ENCODE measurements at regions not wholly inside any gene's neighbourhood (a gene's known extent, or its start where the extent isn't known, plus 50 kb on each side); places are given as distances from the start of the nearest gene placed in this dataset.

- H3K36me3 ChIP-seq (ENCODE audit: control insufficient read depth in 4 of 4, insufficient read depth in 3 of 4, low read depth in 1 of 4, low read length in 3 of 4), result no peaks in the 10 kb centered on the region
- DNase-seq (ENCODE audit: low spot score), result no peak
- WGBS, result 72% methylated on average over 2 of the region's 2 CpGs
- TF ChIP-seq HNF4A (conservative IDR thresholded peaks at IDR 0.05), result no peak
- TF ChIP-seq REST (IDR thresholded peaks at IDR 0.05), result no peak
- TF ChIP-seq, protein P1, sequence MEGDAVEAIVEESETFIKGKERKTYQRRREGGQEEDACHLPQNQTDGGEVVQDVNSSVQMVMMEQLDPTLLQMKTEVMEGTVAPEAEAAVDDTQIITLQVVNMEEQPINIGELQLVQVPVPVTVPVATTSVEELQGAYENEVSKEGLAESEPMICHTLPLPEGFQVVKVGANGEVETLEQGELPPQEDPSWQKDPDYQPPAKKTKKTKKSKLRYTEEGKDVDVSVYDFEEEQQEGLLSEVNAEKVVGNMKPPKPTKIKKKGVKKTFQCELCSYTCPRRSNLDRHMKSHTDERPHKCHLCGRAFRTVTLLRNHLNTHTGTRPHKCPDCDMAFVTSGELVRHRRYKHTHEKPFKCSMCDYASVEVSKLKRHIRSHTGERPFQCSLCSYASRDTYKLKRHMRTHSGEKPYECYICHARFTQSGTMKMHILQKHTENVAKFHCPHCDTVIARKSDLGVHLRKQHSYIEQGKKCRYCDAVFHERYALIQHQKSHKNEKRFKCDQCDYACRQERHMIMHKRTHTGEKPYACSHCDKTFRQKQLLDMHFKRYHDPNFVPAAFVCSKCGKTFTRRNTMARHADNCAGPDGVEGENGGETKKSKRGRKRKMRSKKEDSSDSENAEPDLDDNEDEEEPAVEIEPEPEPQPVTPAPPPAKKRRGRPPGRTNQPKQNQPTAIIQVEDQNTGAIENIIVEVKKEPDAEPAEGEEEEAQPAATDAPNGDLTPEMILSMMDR (IDR thresholded peaks at IDR 0.05; ENCODE audit: low read depth, low read length, missing input control), result no peak
- TF ChIP-seq ZBTB33 (IDR thresholded peaks at IDR 0.05), result no peak
- no peak for TF ChIP-seq SP1 (IDR thresholded peaks at IDR 0.05)
- no peak for TF ChIP-seq EGR1 (IDR thresholded peaks at IDR 0.05; ENCODE audit: low read depth in 2 of 2)
- TF ChIP-seq NR2F2 (IDR thresholded peaks at IDR 0.05), result no peak
- TF ChIP-seq, protein P2, sequence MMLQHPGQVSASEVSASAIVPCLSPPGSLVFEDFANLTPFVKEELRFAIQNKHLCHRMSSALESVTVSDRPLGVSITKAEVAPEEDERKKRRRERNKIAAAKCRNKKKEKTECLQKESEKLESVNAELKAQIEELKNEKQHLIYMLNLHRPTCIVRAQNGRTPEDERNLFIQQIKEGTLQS (IDR thresholded peaks at IDR 0.05), result no peak
- no peaks in the 10 kb centered on the region for H3K4me1 ChIP-seq (ENCODE audit: control insufficient read depth in 4 of 4, insufficient read depth in 4 of 4, low read length in 3 of 4)
- peaks cover 8 to 16% (median 11%) of the 10 kb centered on the region in 4 donors for H3K9me3 ChIP-seq (ENCODE audit: control insufficient read depth in 4 of 4, low read length in 3 of 4)
- H3K9ac ChIP-seq (ENCODE audit: low read depth in 1 of 2, low read length in 2 of 2), result no peak overlapping the region
- peaks cover 0 to 3% (median under 1%) of the 10 kb centered on the region in 4 donors for H3K27me3 ChIP-seq (ENCODE audit: control insufficient read depth in 4 of 4, insufficient read depth in 4 of 4, low read length in 3 of 4)
- no peak overlapping the region for H3K4me3 ChIP-seq (ENCODE audit: low read depth in 1 of 3, low read length in 3 of 3)
- H3K27ac ChIP-seq (ENCODE audit: low read depth in 1 of 2, low read length in 2 of 2), result no peak overlapping the region
Observed at GRCh38 chr12:3409662-3410061, 81.3 kb upstream of the PRMT8 start.

- 89% methylated on average over 1 of the region's 1 CpG for whole genome bisulfite sequencing
- H3K9me3 ChIP-seq (ENCODE audit: control insufficient read depth in 4 of 4, low read length in 3 of 4), result no peaks in the 10 kb centered on the region
- no peak overlapping the region for H3K9ac ChIP-seq (ENCODE audit: low read depth in 1 of 2, low read length in 2 of 2)
- DNase-seq (ENCODE audit: low spot score), result no peak
- no peak overlapping the region for H3K27ac ChIP-seq (ENCODE audit: low read depth in 1 of 2, low read length in 2 of 2)
- H3K4me1 ChIP-seq (ENCODE audit: control insufficient read depth in 4 of 4, insufficient read depth in 4 of 4, low read length in 3 of 4), result no peaks in the 10 kb centered on the region
- H3K4me3 ChIP-seq (ENCODE audit: low read depth in 1 of 3, low read length in 3 of 3), result no peak overlapping the region
- H3K36me3 ChIP-seq (ENCODE audit: control insufficient read depth in 4 of 4, insufficient read depth in 3 of 4, low read depth in 1 of 4, low read length in 3 of 4), result no peaks in the 10 kb centered on the region
- peaks cover 0 to 7% (median 4%) of the 10 kb centered on the region in 4 donors for H3K27me3 ChIP-seq (ENCODE audit: control insufficient read depth in 4 of 4, insufficient read depth in 4 of 4, low read length in 3 of 4)
- TF ChIP-seq, protein P1 (IDR thresholded peaks at IDR 0.05; ENCODE audit: low read depth, low read length, missing input control), result no peak
- TF ChIP-seq ZBTB33 (IDR thresholded peaks at IDR 0.05), result no peak
- TF ChIP-seq, protein P2 (IDR thresholded peaks at IDR 0.05), result no peak
- no peak for TF ChIP-seq YY1 (IDR thresholded peaks at IDR 0.05)
- TF ChIP-seq NR2F2 (IDR thresholded peaks at IDR 0.05), result no peak
- TF ChIP-seq GABPA (IDR thresholded peaks at IDR 0.05 in 1 of 2, conservative IDR thresholded peaks at IDR 0.05 in 1 of 2), result no peak
- TF ChIP-seq RXRA (IDR thresholded peaks at IDR 0.05), result no peak
- no peak for TF ChIP-seq FOXA1 (IDR thresholded peaks at IDR 0.05)
- no peak for TF ChIP-seq REST (IDR thresholded peaks at IDR 0.05)
- no peak for TF ChIP-seq SP1 (IDR thresholded peaks at IDR 0.05)
- no peak for TF ChIP-seq JUND (IDR thresholded peaks at IDR 0.05)
- TF ChIP-seq HNF4G (IDR thresholded peaks at IDR 0.05), result no peak
- no peak for TF ChIP-seq TAF1 (conservative IDR thresholded peaks at IDR 0.05)
Observed at GRCh38 chr12:3416159-3416558, 74.8 kb upstream of the PRMT8 start.
